Tibial artery (tissue), 4 donors: ENCODE measurements at regions not wholly inside any gene's neighbourhood (a gene's known extent, or its start where the extent isn't known, plus 50 kb on each side); places are given as distances from the start of the nearest gene placed in this dataset.

Source experiments
- DNase-seq, 2 donors: peaks; one replicate each; pipeline ENCODE4 v3.0.0-alpha.2; 2019
- H3K27ac ChIP-seq, 2 donors: fragments of 200-600 bp; sonication (generic) in 1 of 2; 1 replicate in 1 of 2; 2 replicates in 1 of 2; pipeline ENCODE4 v1.5.1; 2018 to 2019; ENCODE audit warnings: mild to moderate bottlenecking in 1 of 2
- H3K27me3 ChIP-seq, 2 donors: fragments of 200-600 bp; sonication (generic) in 1 of 2; one replicate each; pipeline versions ENCODE4 v1.5.1 to v1.6.0; 2016 to 2019
- H3K36me3 ChIP-seq, 3 donors: fragments of 200-600 bp; sonication (generic) in 2 of 3; one replicate each; pipeline ENCODE4 v1.5.1; 2016 to 2019; ENCODE audit warnings: mild to moderate bottlenecking in 2 of 3
- H3K4me1 ChIP-seq, 4 donors: fragments of 200-600 bp; sonication (generic) in 2 of 4; 1 replicate in 3 of 4; 2 replicates in 1 of 4; pipeline ENCODE4 v1.5.1; 2016 to 2019
- H3K4me3 ChIP-seq, 2 donors: fragments of 200-600 bp; sonication (generic) in 1 of 2; 1 replicate in 1 of 2; 2 replicates in 1 of 2; pipeline ENCODE4 v1.5.1; 2018 to 2019; ENCODE audit warnings: mild to moderate bottlenecking in 2 of 2
- H3K9me3 ChIP-seq, 3 donors: fragments of 200-600 bp; sonication (generic) in 1 of 3; one replicate each; pipeline ENCODE4 v1.5.1; 2016 to 2019
- intact Hi-C: fragments of 100-400 bp; cut with DNase I; formaldehyde crosslinking; loops from one replicate; pipeline ENCODE4 v1.15.0; 2023; ENCODE audit warnings: low total_unique reads
- TF ChIP-seq, protein P1 (sequence below), 2 experiments: fragments of 200-600 bp in 1 of 2; fragments of 450-650 bp in 1 of 2; IDR thresholded peaks; one replicate each; pipeline ENCODE4 v1.5.1; 2017 to 2019; ENCODE audit warnings: antibody characterized with exemption in 2 of 2, mild to moderate bottlenecking in 1 of 2, moderate library complexity in 1 of 2

DNA sequence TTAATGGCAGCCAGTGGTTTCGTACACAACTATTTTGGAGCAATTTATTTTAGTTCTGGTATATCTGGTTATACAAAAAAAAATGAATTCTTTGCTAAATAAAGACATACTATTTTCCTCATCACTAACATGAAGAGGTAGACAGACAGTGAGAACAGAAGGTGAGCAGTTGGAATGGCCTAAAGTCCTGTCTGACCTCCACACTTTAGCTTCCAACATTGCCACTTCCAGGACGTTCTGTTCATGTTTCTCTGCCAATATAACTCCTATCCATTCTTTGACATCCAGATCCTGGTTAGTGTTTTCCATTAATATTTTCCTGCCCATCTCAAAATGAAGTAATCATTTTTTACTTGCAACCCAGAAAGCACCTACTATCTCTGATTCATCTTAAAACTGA lies 112.9 kb upstream of the FRY start:
- Histone ChIP-seq H3K36me3 (no peaks in the 10 kb centered on the region), H3K27me3 (no peaks in the 10 kb centered on the region), H3K4me1 (peaks cover 0 to 26% (median 2%) of the 10 kb centered on the region in 4 donors), H3K4me3 (no peak overlapping the region), H3K9me3 (no peaks in the 10 kb centered on the region), H3K27ac (no peak overlapping the region)
- intact Hi-C loops, result no loop called here
- TF ChIP-seq, protein P1, sequence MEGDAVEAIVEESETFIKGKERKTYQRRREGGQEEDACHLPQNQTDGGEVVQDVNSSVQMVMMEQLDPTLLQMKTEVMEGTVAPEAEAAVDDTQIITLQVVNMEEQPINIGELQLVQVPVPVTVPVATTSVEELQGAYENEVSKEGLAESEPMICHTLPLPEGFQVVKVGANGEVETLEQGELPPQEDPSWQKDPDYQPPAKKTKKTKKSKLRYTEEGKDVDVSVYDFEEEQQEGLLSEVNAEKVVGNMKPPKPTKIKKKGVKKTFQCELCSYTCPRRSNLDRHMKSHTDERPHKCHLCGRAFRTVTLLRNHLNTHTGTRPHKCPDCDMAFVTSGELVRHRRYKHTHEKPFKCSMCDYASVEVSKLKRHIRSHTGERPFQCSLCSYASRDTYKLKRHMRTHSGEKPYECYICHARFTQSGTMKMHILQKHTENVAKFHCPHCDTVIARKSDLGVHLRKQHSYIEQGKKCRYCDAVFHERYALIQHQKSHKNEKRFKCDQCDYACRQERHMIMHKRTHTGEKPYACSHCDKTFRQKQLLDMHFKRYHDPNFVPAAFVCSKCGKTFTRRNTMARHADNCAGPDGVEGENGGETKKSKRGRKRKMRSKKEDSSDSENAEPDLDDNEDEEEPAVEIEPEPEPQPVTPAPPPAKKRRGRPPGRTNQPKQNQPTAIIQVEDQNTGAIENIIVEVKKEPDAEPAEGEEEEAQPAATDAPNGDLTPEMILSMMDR (IDR thresholded peaks at IDR 0.05), result no peak
- DNase-seq, result no peak

DNA sequence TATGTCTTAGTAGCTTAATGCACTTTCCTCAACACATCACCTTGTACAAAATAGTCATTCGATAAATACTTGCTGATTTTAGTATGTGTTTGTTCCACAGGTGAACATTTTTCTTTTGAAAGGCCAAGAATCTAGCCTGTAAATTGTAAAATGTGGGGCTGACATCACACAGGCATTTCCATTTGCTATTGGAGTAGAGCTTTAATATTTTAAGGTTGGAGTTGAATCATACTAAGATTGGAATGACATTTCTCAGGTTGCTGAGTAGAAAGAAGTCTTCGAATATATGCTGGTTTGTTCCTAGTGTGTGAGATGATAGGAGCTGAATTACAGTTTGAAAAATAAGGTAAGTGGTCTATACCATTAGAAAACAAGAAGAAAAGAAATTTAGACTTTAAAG lies 112.3 kb upstream of the FRY start:
- Histone ChIP-seq H3K27ac (no peak overlapping the region), H3K4me3 (no peak overlapping the region), H3K27me3 (no peaks in the 10 kb centered on the region), H3K36me3 (no peaks in the 10 kb centered on the region), H3K4me1 (peaks cover 0 to 24% (median 2%) of the 10 kb centered on the region in 4 donors), H3K9me3 (no peaks in the 10 kb centered on the region)
- TF ChIP-seq, protein P1 (IDR thresholded peaks at IDR 0.05), result no peak
- intact Hi-C loops, result no loop called here
- DNase-seq, result no peak

DNA sequence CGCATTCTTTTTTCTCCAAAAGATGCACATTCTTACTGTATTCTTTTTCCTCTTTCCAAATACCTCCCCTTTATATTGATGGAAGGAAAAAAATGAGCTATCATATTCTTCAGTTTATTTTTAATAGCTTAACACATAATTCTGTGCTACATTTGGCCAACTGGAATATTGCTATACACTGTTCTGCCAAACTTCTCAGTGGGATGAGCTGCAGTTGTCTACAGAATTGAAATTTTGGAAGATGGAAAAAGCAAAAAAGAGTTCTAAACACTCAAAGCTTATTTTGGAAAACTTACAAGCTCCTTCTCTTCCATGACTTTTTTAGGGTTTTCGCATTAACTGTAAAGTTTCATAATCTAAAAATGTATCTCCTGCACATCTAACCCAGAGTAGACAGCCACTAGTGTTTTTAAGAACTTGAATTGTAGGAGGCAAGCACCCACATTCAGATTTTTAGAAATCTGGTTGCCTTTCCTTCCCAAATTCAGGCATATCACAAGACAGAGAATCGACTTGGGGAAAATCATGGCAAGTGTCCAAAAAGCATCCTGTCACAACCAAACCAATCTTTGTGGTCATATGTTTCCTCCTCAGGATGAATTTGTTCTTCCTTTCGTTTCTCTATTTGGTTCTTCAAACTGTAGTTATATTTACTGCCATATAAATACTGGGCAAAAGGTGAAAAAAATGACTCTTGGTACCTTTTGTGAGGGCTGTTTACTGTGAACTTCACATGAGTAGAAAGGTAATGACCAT lies 111.4 kb upstream of the FRY start:
- no peaks in the 10 kb centered on the region for H3K36me3 ChIP-seq
- intact Hi-C loops, result no loop called here
- H3K27ac ChIP-seq, result peak overlapping the region; percentile 4 to 43

DNA sequence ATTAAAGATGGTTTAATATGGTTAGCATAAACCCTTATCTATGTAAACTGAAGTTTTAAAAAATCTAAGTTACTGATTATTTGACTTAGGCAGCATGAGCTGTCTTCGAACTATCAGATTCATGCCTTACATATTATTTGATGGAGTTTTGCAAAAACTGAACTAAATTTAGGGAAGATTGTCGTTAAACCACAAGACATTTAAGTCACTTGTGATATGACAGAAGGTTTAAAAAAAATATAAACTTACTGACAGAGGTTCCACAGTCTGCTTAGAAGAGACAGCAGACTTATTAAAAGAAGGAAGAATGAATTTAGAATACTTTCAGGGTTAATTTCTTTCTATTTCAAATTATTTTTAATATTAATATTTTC lies 110.9 kb upstream of the FRY start:
- intact Hi-C loops, result no loop called here
- Histone ChIP-seq H3K27me3 (no peaks in the 10 kb centered on the region), H3K4me1 (peaks cover 0 to 33% (median 4%) of the 10 kb centered on the region in 4 donors), H3K36me3 (no peaks in the 10 kb centered on the region), H3K9me3 (no peaks in the 10 kb centered on the region), H3K4me3 (no peak overlapping the region), H3K27ac (peak overlapping the region in 1 of 2 donors; percentile 4)
- TF ChIP-seq, protein P1 (IDR thresholded peaks at IDR 0.05), result no peak
- no peak for DNase-seq

More for the DNA sequence above, 111.4 kb upstream of the FRY start:
- no peak for DNase-seq
- peaks cover 0 to 28% (median 3%) of the 10 kb centered on the region in 4 donors for H3K4me1 ChIP-seq
- TF ChIP-seq, protein P1 (IDR thresholded peaks at IDR 0.05), result no peak
- no peak overlapping the region for H3K4me3 ChIP-seq
- no peaks in the 10 kb centered on the region for H3K27me3 ChIP-seq
- H3K9me3 ChIP-seq, result no peaks in the 10 kb centered on the region

DNA sequence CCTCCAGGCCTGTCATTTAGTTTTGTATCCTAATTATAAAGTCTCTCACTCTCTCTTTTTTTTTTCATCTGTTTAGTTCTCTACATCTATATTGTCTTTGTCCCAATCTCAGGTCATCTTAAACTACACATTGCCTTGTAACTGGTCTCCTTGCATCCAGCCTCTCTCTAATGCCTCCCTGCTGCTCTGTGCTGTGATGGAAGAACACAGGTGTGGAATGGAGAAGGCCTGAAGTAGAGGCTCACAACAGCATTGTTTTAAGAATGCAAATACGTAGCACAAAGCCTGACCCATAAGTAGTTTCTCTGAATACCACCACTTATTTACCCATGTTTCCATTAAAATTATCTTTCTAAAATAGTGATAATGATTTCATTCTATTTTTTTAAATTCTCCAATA lies 108.8 kb upstream of the FRY start:
- no peaks in the 10 kb centered on the region for H3K36me3 ChIP-seq
- H3K27me3 ChIP-seq, result no peaks in the 10 kb centered on the region
- DNase-seq, result no peak
- H3K27ac ChIP-seq, result no peak overlapping the region
- H3K4me3 ChIP-seq, result no peak overlapping the region
- intact Hi-C loops, result no loop called here
- TF ChIP-seq, protein P1 (IDR thresholded peaks at IDR 0.05), result no peak
- peaks cover 0 to 35% (median 4%) of the 10 kb centered on the region in 4 donors for H3K4me1 ChIP-seq
- no peaks in the 10 kb centered on the region for H3K9me3 ChIP-seq
